ENCODE measurements at regions not wholly inside any gene's neighbourhood (a gene's known extent, or its start where the extent isn't known, plus 50 kb on each side); places are given as distances from the start of the nearest gene placed in this dataset.
"Not testable (repeated sequence)": the region's sequence is repeated elsewhere in the genome, so short reads cannot be mapped to it uniquely, and the experiment has no call there.

- H3K27ac Mint-ChIP-seq, result no peak overlapping the region
Observed at GRCh38 chrX:455673-456072, 69.0 kb upstream of the PPP2R3B start.

DNA sequence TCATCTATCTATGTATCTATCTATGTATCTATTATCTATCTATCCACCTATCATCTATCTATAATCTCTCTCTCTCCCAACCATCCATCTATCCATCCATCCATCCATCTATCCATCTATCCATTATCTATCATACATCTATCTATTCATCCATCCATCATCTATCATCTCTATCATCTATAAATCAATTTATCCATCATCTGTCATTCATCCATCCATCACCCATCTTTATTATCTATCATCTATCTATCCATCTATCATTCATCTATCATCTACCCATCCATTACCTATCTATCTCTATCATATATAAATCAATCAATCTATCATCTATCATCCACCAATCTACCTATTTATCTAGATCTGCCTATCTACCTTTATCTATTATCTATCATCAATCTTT lies 69.4 kb upstream of the PPP2R3B start:
- intact Hi-C loops (cut with micrococcal nuclease), result no loop called here
- H3K4me1 Mint-ChIP-seq (ENCODE audit: low read depth), result no peaks in the 10 kb centered on the region
- H3K27ac Mint-ChIP-seq, result no peak overlapping the region
- H3K36me3 Mint-ChIP-seq (ENCODE audit: low read depth), result no peaks in the 10 kb centered on the region
- DNase-seq (ENCODE audit: low spot score), result no peak
- H3K9me3 Mint-ChIP-seq, result peaks cover 12% of the 10 kb centered on the region
- no peaks in the 10 kb centered on the region for H3K27me3 Mint-ChIP-seq (ENCODE audit: insufficient read depth)
- H3K4me3 Mint-ChIP-seq, result no peak overlapping the region

More at GRCh38 chrX:455673-456072, 69.0 kb upstream of the PPP2R3B start:
- H3K4me1 Mint-ChIP-seq (ENCODE audit: low read depth), result no peaks in the 10 kb centered on the region
- no peak overlapping the region for H3K4me3 Mint-ChIP-seq
- H3K9me3 Mint-ChIP-seq, result peaks cover 12% of the 10 kb centered on the region
- intact Hi-C loops (cut with micrococcal nuclease), result no loop called here
- no peaks in the 10 kb centered on the region for H3K27me3 Mint-ChIP-seq (ENCODE audit: insufficient read depth)
- no peak for DNase-seq (ENCODE audit: low spot score)
- no peaks in the 10 kb centered on the region for H3K36me3 Mint-ChIP-seq (ENCODE audit: low read depth)

GRCh38 chrX:456551-457291 lies 70.0 kb upstream of the PPP2R3B start:
- intact Hi-C loops (cut with micrococcal nuclease), result no loop called here
- Mint-ChIP-seq H3K27ac (no peak overlapping the region), H3K27me3 (ENCODE audit: insufficient read depth) (no peaks in the 10 kb centered on the region), H3K4me3 (no peak overlapping the region), H3K36me3 (ENCODE audit: low read depth) (no peaks in the 10 kb centered on the region), H3K9me3 (peaks cover 18% of the 10 kb centered on the region), H3K4me1 (ENCODE audit: low read depth) (no peaks in the 10 kb centered on the region)
- no peak for DNase-seq (ENCODE audit: low spot score)

DNA sequence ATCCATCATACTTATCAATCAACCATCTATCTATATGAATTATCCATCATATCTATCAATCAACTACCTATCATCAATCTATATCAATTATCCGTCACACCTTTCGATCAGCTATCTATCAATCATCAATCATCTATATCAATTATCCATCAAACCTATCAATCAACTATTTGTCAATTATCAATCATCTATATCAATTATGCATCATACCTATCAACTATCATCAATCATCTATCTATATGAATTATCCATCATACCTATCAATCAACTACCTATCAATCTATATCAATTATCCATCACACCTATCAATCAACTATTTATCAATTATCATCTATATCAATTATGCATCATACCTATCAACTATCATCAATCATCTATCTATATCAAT lies 70.6 kb upstream of the PPP2R3B start:
- Mint-ChIP-seq H3K9me3 (peaks cover 24% of the 10 kb centered on the region), H3K27me3 (ENCODE audit: insufficient read depth) (no peaks in the 10 kb centered on the region), H3K36me3 (ENCODE audit: low read depth) (no peaks in the 10 kb centered on the region), H3K4me1 (ENCODE audit: low read depth) (no peaks in the 10 kb centered on the region), H3K27ac (no peak overlapping the region), H3K4me3 (no peak overlapping the region)
- intact Hi-C loops (cut with micrococcal nuclease), result no loop called here
- DNase-seq (ENCODE audit: low spot score), result no peak

- no peaks in the 10 kb centered on the region for H3K4me1 Mint-ChIP-seq (ENCODE audit: low read depth)
- H3K27me3 Mint-ChIP-seq (ENCODE audit: insufficient read depth), result no peaks in the 10 kb centered on the region
- intact Hi-C loops (cut with micrococcal nuclease), result no loop called here
- no peaks in the 10 kb centered on the region for H3K36me3 Mint-ChIP-seq (ENCODE audit: low read depth)
- no peak overlapping the region for H3K27ac Mint-ChIP-seq
- DNase-seq (ENCODE audit: low spot score), result no peak
- H3K9me3 Mint-ChIP-seq, result peaks cover 30% of the 10 kb centered on the region
- no peak overlapping the region for H3K4me3 Mint-ChIP-seq
Observed at GRCh38 chrX:458631-459061, 71.9 kb upstream of the PPP2R3B start.

DNA sequence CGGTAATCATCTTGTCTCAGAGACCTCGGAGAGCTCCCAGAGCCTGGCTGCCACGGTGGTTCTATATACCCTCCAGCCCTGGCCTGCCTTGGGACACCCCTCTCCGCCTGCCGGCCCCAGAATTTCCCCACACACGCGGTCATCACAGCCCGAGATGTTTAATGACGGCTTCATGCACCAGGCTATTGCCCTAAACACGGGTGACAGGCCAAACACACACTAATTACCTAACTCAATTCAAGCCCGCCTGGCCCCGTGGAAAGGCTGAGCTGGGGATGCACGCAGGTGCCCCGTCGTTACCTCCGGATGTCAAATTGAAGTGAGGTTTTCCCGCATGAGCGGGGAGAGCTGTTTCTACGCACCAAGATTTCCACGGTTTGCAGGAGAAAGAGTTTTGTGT lies 72.9 kb upstream of the PPP2R3B start:
- H3K9me3 Mint-ChIP-seq, result peaks cover 30% of the 10 kb centered on the region
- H3K4me1 Mint-ChIP-seq (ENCODE audit: low read depth), result no peaks in the 10 kb centered on the region
- H3K4me3 Mint-ChIP-seq, result no peak overlapping the region
- no peaks in the 10 kb centered on the region for H3K36me3 Mint-ChIP-seq (ENCODE audit: low read depth)
- no peak overlapping the region for H3K27ac Mint-ChIP-seq
- DNase-seq (ENCODE audit: low spot score), result no peak
- intact Hi-C loops (cut with micrococcal nuclease), result no loop called here
- H3K27me3 Mint-ChIP-seq (ENCODE audit: insufficient read depth), result no peaks in the 10 kb centered on the region

GRCh38 chrX:460116-460515 lies 73.4 kb upstream of the PPP2R3B start:
- no peaks in the 10 kb centered on the region for H3K27me3 Mint-ChIP-seq (ENCODE audit: insufficient read depth)
- no peaks in the 10 kb centered on the region for H3K36me3 Mint-ChIP-seq (ENCODE audit: low read depth)
- H3K27ac Mint-ChIP-seq, result no peak overlapping the region
- intact Hi-C loops (cut with micrococcal nuclease), result no loop called here
- H3K4me3 Mint-ChIP-seq, result no peak overlapping the region
- DNase-seq (ENCODE audit: low spot score), result no peak
- H3K9me3 Mint-ChIP-seq, result peaks cover 30% of the 10 kb centered on the region
- H3K4me1 Mint-ChIP-seq (ENCODE audit: low read depth), result no peaks in the 10 kb centered on the region

GRCh38 chrX:460823-461640 lies 74.3 kb upstream of the PPP2R3B start:
- H3K27me3 Mint-ChIP-seq (ENCODE audit: insufficient read depth), result no peaks in the 10 kb centered on the region
- intact Hi-C loops (cut with micrococcal nuclease), result no loop called here
- no peaks in the 10 kb centered on the region for H3K4me1 Mint-ChIP-seq (ENCODE audit: low read depth)
- DNase-seq (ENCODE audit: low spot score), result no peak
- H3K4me3 Mint-ChIP-seq, result no peak overlapping the region
- H3K9me3 Mint-ChIP-seq, result peaks cover 27% of the 10 kb centered on the region
- H3K36me3 Mint-ChIP-seq (ENCODE audit: low read depth), result no peaks in the 10 kb centered on the region
- H3K27ac Mint-ChIP-seq, result no peak overlapping the region

DNA sequence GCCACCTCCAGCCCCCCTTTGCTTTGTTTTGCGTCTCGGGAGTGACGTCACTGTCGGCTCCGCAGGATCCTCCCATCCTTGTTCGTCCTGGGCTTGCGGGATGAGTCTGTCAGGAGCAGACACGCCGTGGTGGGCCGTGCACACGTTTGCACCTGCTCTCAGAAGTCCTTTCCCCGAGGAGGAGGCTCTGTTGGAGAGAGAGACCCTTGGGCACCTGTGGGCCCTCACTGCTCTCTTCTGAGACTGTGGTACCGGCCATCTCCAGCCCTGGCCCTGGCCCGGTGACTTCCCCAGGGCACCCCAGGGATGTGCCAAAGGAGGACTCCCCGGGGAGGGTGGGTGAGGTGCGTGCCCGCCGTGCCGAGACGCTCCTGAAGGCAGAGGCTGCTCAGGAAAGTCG lies 76.1 kb upstream of the PPP2R3B start:
- Mint-ChIP-seq H3K4me1 (ENCODE audit: low read depth) (no peaks in the 10 kb centered on the region), H3K27ac (no peak overlapping the region), H3K36me3 (ENCODE audit: low read depth) (no peaks in the 10 kb centered on the region), H3K27me3 (ENCODE audit: insufficient read depth) (no peaks in the 10 kb centered on the region), H3K4me3 (no peak overlapping the region), H3K9me3 (peaks cover 18% of the 10 kb centered on the region)
- DNase-seq (ENCODE audit: low spot score), result no peak
- intact Hi-C loops (cut with micrococcal nuclease), result no loop called here

DNA sequence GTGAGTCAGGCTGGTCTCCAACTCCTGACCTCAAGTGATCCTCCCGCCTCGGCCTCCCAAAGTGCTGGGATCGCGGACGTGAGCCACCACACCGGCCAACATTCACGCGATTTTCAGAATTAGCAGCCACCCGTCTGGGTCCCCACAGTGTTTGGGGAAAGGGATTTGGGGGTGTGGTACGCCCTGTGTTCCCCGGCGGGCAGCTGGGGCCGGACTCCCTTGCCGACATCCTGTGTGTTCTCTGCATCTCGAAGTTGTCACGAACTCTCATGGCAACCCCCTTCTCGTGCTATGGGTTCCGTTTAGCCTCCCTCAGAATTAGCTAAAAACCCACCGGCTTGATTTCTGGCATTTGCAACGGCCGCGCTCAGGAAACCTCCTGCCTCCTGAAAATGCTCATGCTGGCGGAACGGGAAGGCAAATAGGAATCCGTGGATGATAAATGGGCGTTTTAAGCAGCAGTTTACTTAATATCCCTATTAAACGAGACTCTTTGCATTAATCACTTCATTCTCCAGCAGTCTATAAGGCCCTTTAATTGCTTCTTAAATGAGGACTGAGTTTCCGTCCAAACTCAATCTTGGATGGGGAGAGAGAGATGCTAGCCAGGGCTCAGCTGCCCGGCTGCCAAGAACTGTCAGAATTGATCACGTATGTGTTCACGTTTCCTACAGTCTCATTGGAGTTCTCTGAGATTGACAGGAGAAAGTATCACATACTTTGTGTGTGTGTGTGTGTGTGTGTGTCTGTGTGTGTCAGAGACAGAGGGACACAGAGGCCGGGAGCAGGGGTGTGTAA lies 78.9 kb upstream of the PPP2R3B start:
- DNase-seq (ENCODE audit: low spot score), result no peak
- H3K4me1 Mint-ChIP-seq (ENCODE audit: low read depth), result no peaks in the 10 kb centered on the region
- intact Hi-C loops (cut with micrococcal nuclease), result no loop called here
- H3K36me3 Mint-ChIP-seq (ENCODE audit: low read depth), result no peaks in the 10 kb centered on the region
- H3K27me3 Mint-ChIP-seq (ENCODE audit: insufficient read depth), result no peaks in the 10 kb centered on the region
- peaks cover 18% of the 10 kb centered on the region for H3K9me3 Mint-ChIP-seq
- no peak overlapping the region for H3K27ac Mint-ChIP-seq
- no peak overlapping the region for H3K4me3 Mint-ChIP-seq

DNA sequence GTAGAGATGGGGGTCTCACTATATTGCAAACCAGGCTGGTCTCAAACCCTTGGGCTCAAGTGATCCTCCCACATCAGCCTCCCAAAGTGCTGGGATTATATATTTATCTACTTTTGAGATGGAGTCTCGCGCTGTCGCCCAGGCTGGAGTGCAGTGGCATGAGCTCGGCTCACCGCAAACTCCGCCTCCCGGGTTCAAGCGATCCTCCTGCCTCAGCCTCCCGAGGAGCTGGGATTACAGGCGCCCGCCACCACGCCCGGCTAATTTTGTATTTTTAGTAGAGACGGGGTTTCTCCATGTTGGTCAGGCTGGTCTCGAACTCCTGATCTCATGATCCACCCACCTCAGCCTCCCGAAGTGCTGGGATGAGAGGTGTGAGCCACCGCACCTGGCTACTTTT lies 80.1 kb upstream of the PPP2R3B start:
- H3K4me1 Mint-ChIP-seq (ENCODE audit: low read depth); DNase-seq (ENCODE audit: low spot score); H3K36me3 Mint-ChIP-seq (ENCODE audit: low read depth); intact Hi-C loops (cut with micrococcal nuclease); H3K4me3 Mint-ChIP-seq; H3K27ac Mint-ChIP-seq; H3K27me3 Mint-ChIP-seq (ENCODE audit: insufficient read depth): not testable (repeated sequence)
- H3K9me3 Mint-ChIP-seq, result peaks cover 14% of the 10 kb centered on the region

- H3K27ac Mint-ChIP-seq; H3K9me3 Mint-ChIP-seq; intact Hi-C loops (cut with micrococcal nuclease); DNase-seq (ENCODE audit: low spot score); H3K4me1 Mint-ChIP-seq (ENCODE audit: low read depth); H3K36me3 Mint-ChIP-seq (ENCODE audit: low read depth); H3K27me3 Mint-ChIP-seq (ENCODE audit: insufficient read depth); H3K4me3 Mint-ChIP-seq: not testable (repeated sequence)
Observed at GRCh38 chrX:467686-468085, 81.0 kb upstream of the PPP2R3B start.

GRCh38 chrX:468979-469378 lies 82.3 kb upstream of the PPP2R3B start:
- Mint-ChIP-seq H3K27ac (no peak overlapping the region), H3K36me3 (ENCODE audit: low read depth) (no peaks in the 10 kb centered on the region), H3K4me3 (no peak overlapping the region), H3K9me3 (peaks cover 9% of the 10 kb centered on the region), H3K4me1 (ENCODE audit: low read depth) (no peaks in the 10 kb centered on the region), H3K27me3 (ENCODE audit: insufficient read depth) (no peaks in the 10 kb centered on the region)
- intact Hi-C loops (cut with micrococcal nuclease), result no loop called here
- DNase-seq (ENCODE audit: low spot score), result no peak

All from activated T-helper 1 cell treated with anti-CD3 and anti-CD28 coated beads, Interleukin-12 subunit alpha, Interleukin-12 subunit beta, Interleukin-2, Interleukin-4 antibody, amounts not matched to agents 30 ng/mL and 10 ng/mL and 1 ng/mL, durations not matched to agents 14 hours and 24 hours and 36 hours (primary cell).